SK-N-SH (cell line): ENCODE measurements at regions not wholly inside any gene's neighbourhood (a gene's known extent, or its start where the extent isn't known, plus 50 kb on each side); places are given as distances from the start of the nearest gene placed in this dataset.

Source experiments
- TCF12 ChIP-seq: IDR thresholded peaks from 2 replicates; pipeline ENCODE4 v1.4.0; 2012
- TF ChIP-seq, protein P1 (sequence below): fragments of 200-600 bp; sonication (generic); IDR thresholded peaks from 2 replicates; pipeline ENCODE4 v1.6.1; 2017; ENCODE audit warnings: antibody characterized with exemption, mild to moderate bottlenecking, moderate library complexity

DNA sequence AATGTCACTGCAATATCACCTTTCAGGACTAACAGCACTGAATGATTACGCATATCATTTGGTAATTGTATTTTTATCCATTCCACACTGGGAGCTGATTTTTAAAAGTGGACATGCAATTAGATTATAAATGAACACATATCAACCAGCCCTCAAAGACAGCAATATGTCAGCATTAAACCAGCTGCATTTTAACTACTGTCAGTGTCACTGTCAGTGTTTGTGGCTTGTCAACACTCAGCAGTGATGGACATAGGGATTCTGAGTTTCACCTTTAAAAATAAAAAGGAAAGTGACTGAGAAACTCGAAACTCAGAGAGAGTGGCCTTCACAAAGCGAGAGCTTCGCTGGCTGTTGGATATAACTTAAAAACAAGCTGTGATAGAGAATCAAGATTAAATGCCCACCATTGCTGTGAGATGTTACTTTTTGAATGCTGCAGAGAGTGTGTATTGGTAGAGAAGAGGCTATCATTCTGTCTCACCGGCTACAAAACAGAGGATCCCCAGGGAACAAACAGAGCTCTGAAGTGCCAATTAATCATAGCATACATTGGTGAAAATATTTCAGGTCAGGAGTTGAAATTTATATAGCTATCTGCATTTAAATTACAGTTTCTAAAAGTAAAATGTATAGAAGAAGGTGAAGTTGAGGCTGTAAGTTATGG is 635.8 kb downstream of the SQOR start:
- TF ChIP-seq, protein P1, sequence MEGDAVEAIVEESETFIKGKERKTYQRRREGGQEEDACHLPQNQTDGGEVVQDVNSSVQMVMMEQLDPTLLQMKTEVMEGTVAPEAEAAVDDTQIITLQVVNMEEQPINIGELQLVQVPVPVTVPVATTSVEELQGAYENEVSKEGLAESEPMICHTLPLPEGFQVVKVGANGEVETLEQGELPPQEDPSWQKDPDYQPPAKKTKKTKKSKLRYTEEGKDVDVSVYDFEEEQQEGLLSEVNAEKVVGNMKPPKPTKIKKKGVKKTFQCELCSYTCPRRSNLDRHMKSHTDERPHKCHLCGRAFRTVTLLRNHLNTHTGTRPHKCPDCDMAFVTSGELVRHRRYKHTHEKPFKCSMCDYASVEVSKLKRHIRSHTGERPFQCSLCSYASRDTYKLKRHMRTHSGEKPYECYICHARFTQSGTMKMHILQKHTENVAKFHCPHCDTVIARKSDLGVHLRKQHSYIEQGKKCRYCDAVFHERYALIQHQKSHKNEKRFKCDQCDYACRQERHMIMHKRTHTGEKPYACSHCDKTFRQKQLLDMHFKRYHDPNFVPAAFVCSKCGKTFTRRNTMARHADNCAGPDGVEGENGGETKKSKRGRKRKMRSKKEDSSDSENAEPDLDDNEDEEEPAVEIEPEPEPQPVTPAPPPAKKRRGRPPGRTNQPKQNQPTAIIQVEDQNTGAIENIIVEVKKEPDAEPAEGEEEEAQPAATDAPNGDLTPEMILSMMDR, result no peak
- no peak for TF ChIP-seq TCF12
